Left lung (tissue), 4 donors: ENCODE measurements at regions not wholly inside any gene's neighbourhood (a gene's known extent, or its start where the extent isn't known, plus 50 kb on each side); places are given as distances from the start of the nearest gene placed in this dataset.

Source experiments
- ATAC-seq: fragments of 200-7000 bp; cut with Tn5 transposase; one replicate; pipeline ENCODE4 v1.9.1; 2020; ENCODE audit warnings: moderate library complexity
- DNase-seq, 4 donors: peaks; one replicate each; pipeline ENCODE4 v3.0.0-alpha.2; 2013 to 2020
- H3K27ac ChIP-seq, 2 donors: fragments of 200-600 bp; sonication (generic) in 1 of 2; one replicate each; pipeline versions ENCODE4 v1.5.0 to v1.8.0; 2020 to 2021
- H3K27me3 ChIP-seq, 2 donors: fragments of 200-600 bp; sonication (generic) in 1 of 2; one replicate each; pipeline versions ENCODE4 v1.5.0 to v1.8.0; 2020 to 2021
- H3K36me3 ChIP-seq, 2 donors: fragments of 200-600 bp; sonication (generic) in 1 of 2; one replicate each; pipeline versions ENCODE4 v1.5.0 to v1.8.0; 2020 to 2021
- H3K4me1 ChIP-seq, 2 donors: fragments of 200-600 bp; one replicate each; pipeline ENCODE4 v1.8.0; 2021
- H3K4me3 ChIP-seq, 2 donors: fragments of 200-600 bp; sonication (generic) in 1 of 2; one replicate each; pipeline versions ENCODE4 v1.5.0 to v1.8.0; 2020 to 2021; ENCODE audit warnings: mild to moderate bottlenecking in 1 of 2
- H3K9me3 ChIP-seq, 2 donors: fragments of 200-600 bp; sonication (generic) in 1 of 2; one replicate each; pipeline versions ENCODE4 v1.5.0 to v1.8.0; 2020 to 2021
- CTCF ChIP-seq, 2 donors: fragments of 200-600 bp; sonication (generic) in 1 of 2; IDR thresholded peaks; one replicate each; pipeline versions ENCODE4 v1.5.0 to v1.8.0; 2021; ENCODE audit warnings: antibody characterized with exemption in 2 of 2
- intact Hi-C, 2 donors: fragments of 100-400 bp; cut with DNase I; formaldehyde crosslinking; loops; one replicate each; pipeline versions ENCODE4 v1.11.2 to v1.14.2; 2022
- donor health status: DM: no; HTN: yes; CAD: no.
- donor health status: DM: no; HTN: no; CAD: no.

- H3K27ac ChIP-seq: no peak overlapping the region
- TF ChIP-seq CTCF (IDR thresholded peaks at IDR 0.05): no peak
- no peak for ATAC-seq
These were observed 1492.6 kb downstream of the CDH11 start for GRCh38 chr16:63629272-63629671.

GRCh38 chr16:63628812-63629211 lies 1493.1 kb downstream of the CDH11 start:
- Histone ChIP-seq H3K4me1 (no peaks in the 10 kb centered on the region), H3K27ac (no peak overlapping the region), H3K27me3 (no peaks in the 10 kb centered on the region), H3K36me3 (no peaks in the 10 kb centered on the region), H3K4me3 (no peak overlapping the region), H3K9me3 (peaks cover 0 to 2% of the 10 kb centered on the region in 2 donors)
- ATAC-seq (no peak), DNase-seq (no peak)
- intact Hi-C loops: no loop called here
- no peak for TF ChIP-seq CTCF (IDR thresholded peaks at IDR 0.05)

More at GRCh38 chr16:63629272-63629671, 1492.6 kb downstream of the CDH11 start:
- H3K27me3 ChIP-seq: no peaks in the 10 kb centered on the region
- H3K36me3 ChIP-seq: no peaks in the 10 kb centered on the region
- H3K4me3 ChIP-seq: no peak overlapping the region
- intact Hi-C loops: no loop called here
- no peaks in the 10 kb centered on the region for H3K4me1 ChIP-seq
- peaks cover 0 to 2% of the 10 kb centered on the region in 2 donors for H3K9me3 ChIP-seq
- DNase-seq: no peak

GRCh38 chr16:63625126-63625525 lies 1496.7 kb downstream of the CDH11 start:
- DNase-seq (peak in 2 of 4 donors; percentile 42 to 65), ATAC-seq (no peak)
- Histone ChIP-seq H3K4me1 (no peaks in the 10 kb centered on the region), H3K27ac (no peak overlapping the region), H3K9me3 (no peaks in the 10 kb centered on the region), H3K27me3 (no peaks in the 10 kb centered on the region), H3K36me3 (no peaks in the 10 kb centered on the region), H3K4me3 (no peak overlapping the region)
- no peak for TF ChIP-seq CTCF (IDR thresholded peaks at IDR 0.05)
- intact Hi-C loops: no loop called here

GRCh38 chr16:63623551-63624039 lies 1498.3 kb downstream of the CDH11 start:
- Histone ChIP-seq H3K27ac (no peak overlapping the region), H3K4me3 (no peak overlapping the region), H3K9me3 (no peaks in the 10 kb centered on the region), H3K27me3 (peaks cover 0 to under 1% of the 10 kb centered on the region in 2 donors), H3K4me1 (no peaks in the 10 kb centered on the region), H3K36me3 (no peaks in the 10 kb centered on the region)
- intact Hi-C loops: no loop called here
- TF ChIP-seq CTCF (IDR thresholded peaks at IDR 0.05): no peak
- DNase-seq: no peak
- ATAC-seq: no peak

GRCh38 chr16:63618896-63619485 lies 1502.9 kb downstream of the CDH11 start:
- peaks cover 0 to 3% of the 10 kb centered on the region in 2 donors for H3K9me3 ChIP-seq
- no peak for TF ChIP-seq CTCF (IDR thresholded peaks at IDR 0.05)
- peaks cover 0 to 18% of the 10 kb centered on the region in 2 donors for H3K27me3 ChIP-seq
- H3K27ac ChIP-seq: no peak overlapping the region
- H3K36me3 ChIP-seq: no peaks in the 10 kb centered on the region
- no peak for DNase-seq
- H3K4me3 ChIP-seq: no peak overlapping the region
- H3K4me1 ChIP-seq: no peaks in the 10 kb centered on the region
- no peak for ATAC-seq
- intact Hi-C loops: no loop called here
